MM.1S (cell line): ENCODE measurements at regions not wholly inside any gene's neighbourhood (a gene's known extent, or its start where the extent isn't known, plus 50 kb on each side); places are given as distances from the start of the nearest gene placed in this dataset.
"Not testable (repeated sequence)": the region's sequence is repeated elsewhere in the genome, so short reads cannot be mapped to it uniquely, and the experiment has no call there.

Experiments
- DNase-seq: peaks from one replicate; pipeline ENCODE4 v3.0.0-alpha.2; 2015
- H2AFZ ChIP-seq: fragments of 300-600 bp; sonication (generic); 2 replicates; pipeline ENCODE4 v1.6.0; 2016; ENCODE audit warnings: antibody characterized with exemption, low read length
- H3F3A ChIP-seq: fragments of 300-600 bp; sonication (generic); 2 replicates; pipeline ENCODE4 v1.6.1; 2016; ENCODE audit warnings: mild to moderate bottlenecking, antibody characterized with exemption, low read length, moderate library complexity, mixed read lengths; ENCODE audit not compliant: insufficient read depth
- H3K27ac ChIP-seq: fragments of 300-600 bp; sonication (generic); 2 replicates; pipeline ENCODE4 v1.5.1; 2016; ENCODE audit warnings: mild to moderate bottlenecking, low read length
- H3K27me3 ChIP-seq: fragments of 300-600 bp; sonication (generic); replicated peaks from 2 replicates; pipeline ENCODE4 v1.6.0; 2016; ENCODE audit warnings: low read length; ENCODE audit not compliant: insufficient read depth
- H3K36me3 ChIP-seq: fragments of 300-600 bp; sonication (generic); replicated peaks from 2 replicates; pipeline ENCODE4 v1.6.1; 2016; ENCODE audit warnings: mild to moderate bottlenecking, low read length, mixed read lengths; ENCODE audit not compliant: insufficient read depth
- H3K4me1 ChIP-seq: fragments of 300-600 bp; sonication (generic); 2 replicates; pipeline ENCODE4 v1.6.1; 2016; ENCODE audit warnings: low read length, mixed read lengths
- H3K4me2 ChIP-seq: fragments of 300-600 bp; sonication (generic); 2 replicates; pipeline ENCODE4 v1.6.0; 2016; ENCODE audit warnings: low read depth, low read length
- H3K4me3 ChIP-seq: fragments of 300-600 bp; sonication (generic); 2 replicates; pipeline ENCODE4 v1.5.1; 2016; ENCODE audit warnings: low read length, mixed read lengths
- H3K79me2 ChIP-seq: fragments of 300-600 bp; sonication (generic); 2 replicates; pipeline ENCODE4 v1.6.1; 2016; ENCODE audit warnings: mixed run types, low read length, mixed read lengths
- H3K9ac ChIP-seq: fragments of 300-600 bp; sonication (generic); 2 replicates; pipeline ENCODE4 v1.6.1; 2016; ENCODE audit warnings: low read length, mixed read lengths
- H3K9me2 ChIP-seq: fragments of 300-600 bp; sonication (generic); replicated peaks from 2 replicates; pipeline ENCODE4 v1.6.1; 2016; ENCODE audit warnings: mild to moderate bottlenecking, low read length, mixed read lengths; ENCODE audit not compliant: insufficient read depth
- H3K9me3 ChIP-seq: fragments of 300-600 bp; sonication (generic); replicated peaks from 2 replicates; pipeline ENCODE4 v1.6.1; 2016; ENCODE audit warnings: mild to moderate bottlenecking, low read length, mixed read lengths; ENCODE audit not compliant: insufficient read depth
- H4K20me1 ChIP-seq: fragments of 300-600 bp; sonication (generic); 2 replicates; pipeline ENCODE4 v1.6.1; 2016; ENCODE audit warnings: mild to moderate bottlenecking, low read length, moderate library complexity, mixed read lengths; ENCODE audit not compliant: insufficient read depth

GRCh38 chr16:21422824-21423223 is 144.7 kb upstream of the CRYM start:
- H3F3A ChIP-seq, H3K4me3 ChIP-seq, H3K4me2 ChIP-seq, H3K4me1 ChIP-seq, H3K9me3 ChIP-seq, DNase-seq, H3K9me2 ChIP-seq, H2AFZ ChIP-seq, H3K36me3 ChIP-seq, H3K9ac ChIP-seq, H3K79me2 ChIP-seq, H3K27me3 ChIP-seq, H3K27ac ChIP-seq, H4K20me1 ChIP-seq: not testable (repeated sequence)

- not testable (repeated sequence) for H3K4me1 ChIP-seq, H3K9me3 ChIP-seq, H3K9ac ChIP-seq, H3F3A ChIP-seq, H3K4me3 ChIP-seq, H3K36me3 ChIP-seq, H4K20me1 ChIP-seq, H3K9me2 ChIP-seq, H3K27me3 ChIP-seq, H2AFZ ChIP-seq, H3K79me2 ChIP-seq, H3K4me2 ChIP-seq, H3K27ac ChIP-seq, DNase-seq
These were observed 126.6 kb upstream of the CRYM start for GRCh38 chr16:21404699-21405098.

DNA sequence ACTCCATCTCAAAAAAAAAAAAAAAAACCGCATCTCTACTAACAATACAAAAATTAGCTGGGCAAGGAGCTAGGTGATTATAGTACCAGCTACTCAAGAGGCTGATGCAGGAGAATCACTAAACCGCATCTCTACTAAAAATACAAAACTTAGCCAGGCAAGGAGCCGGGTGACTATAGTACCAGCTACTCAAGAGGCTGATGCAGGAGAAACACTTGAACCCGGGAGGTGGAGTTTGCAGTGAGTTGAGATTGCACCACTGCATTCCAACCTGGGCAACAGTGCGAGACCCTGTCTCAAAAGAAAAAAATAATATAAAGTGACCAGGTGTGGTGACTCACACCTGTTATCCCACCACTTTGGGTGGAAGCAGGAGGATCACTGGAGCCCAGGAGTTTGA is 119.8 kb upstream of the CRYM start:
- H3K4me2 ChIP-seq, H2AFZ ChIP-seq, H3K36me3 ChIP-seq, H3K27me3 ChIP-seq, H3K9me3 ChIP-seq, H3K79me2 ChIP-seq, H3K9ac ChIP-seq, DNase-seq, H3F3A ChIP-seq, H3K27ac ChIP-seq, H3K4me3 ChIP-seq, H3K9me2 ChIP-seq, H4K20me1 ChIP-seq, H3K4me1 ChIP-seq: not testable (repeated sequence)

DNA sequence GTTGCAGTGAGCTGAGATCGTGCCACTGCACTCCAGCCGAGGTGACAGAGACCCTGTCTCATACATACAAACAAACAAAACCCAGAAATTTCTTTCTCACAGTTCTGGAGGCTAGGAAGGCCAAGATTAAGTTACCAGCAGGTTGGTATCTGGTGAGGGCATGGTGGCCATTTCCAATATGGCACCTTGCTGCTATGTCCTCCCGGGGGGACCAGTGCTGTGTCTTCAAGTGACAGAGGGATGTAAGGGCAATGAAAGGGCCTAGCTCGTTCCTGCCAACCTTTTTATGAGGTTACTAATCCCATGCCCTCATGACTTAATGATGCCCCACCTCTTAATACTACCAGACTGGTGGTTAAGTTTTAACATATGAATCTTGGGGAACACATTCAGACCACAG is 118.5 kb upstream of the CRYM start:
- H2AFZ ChIP-seq, H3K9ac ChIP-seq, H3K27me3 ChIP-seq, H3K9me3 ChIP-seq, H3K4me3 ChIP-seq, H3K4me1 ChIP-seq, H3K4me2 ChIP-seq, H4K20me1 ChIP-seq, H3K79me2 ChIP-seq, H3K36me3 ChIP-seq, H3K27ac ChIP-seq, H3F3A ChIP-seq, H3K9me2 ChIP-seq, DNase-seq: not testable (repeated sequence)

DNA sequence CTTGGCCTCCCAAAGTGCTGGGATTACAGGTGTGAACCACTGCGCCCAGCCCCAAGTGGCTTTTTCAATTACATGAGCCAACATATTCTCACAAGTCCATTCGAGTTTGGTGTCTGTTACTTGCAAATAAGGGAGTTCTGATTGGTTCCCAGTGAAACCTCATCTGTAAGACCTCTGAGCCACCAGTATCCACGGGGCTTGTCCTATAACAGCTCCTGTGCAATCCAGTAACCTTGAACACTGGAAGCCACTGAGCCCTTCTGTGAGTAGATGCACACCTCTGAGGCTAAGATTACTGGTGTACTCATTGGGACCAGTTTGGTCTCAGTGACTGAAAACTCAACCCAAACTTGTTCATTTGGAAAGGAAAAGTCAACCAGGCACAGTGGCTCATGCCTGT is 112.5 kb upstream of the CRYM start:
- not testable (repeated sequence) for H2AFZ ChIP-seq, H3K4me1 ChIP-seq, H3K27me3 ChIP-seq, DNase-seq, H3K9ac ChIP-seq, H3K4me2 ChIP-seq, H3K4me3 ChIP-seq, H3K9me3 ChIP-seq, H3K79me2 ChIP-seq, H3F3A ChIP-seq, H4K20me1 ChIP-seq, H3K36me3 ChIP-seq, H3K9me2 ChIP-seq, H3K27ac ChIP-seq

- not testable (repeated sequence) for H3K36me3 ChIP-seq, H3K4me3 ChIP-seq, H3K9me3 ChIP-seq, H3K9ac ChIP-seq, H4K20me1 ChIP-seq, H3K27ac ChIP-seq, H2AFZ ChIP-seq, H3K79me2 ChIP-seq, DNase-seq, H3K4me2 ChIP-seq, H3K4me1 ChIP-seq, H3F3A ChIP-seq, H3K27me3 ChIP-seq, H3K9me2 ChIP-seq
These were observed 111.8 kb upstream of the CRYM start for GRCh38 chr16:21389860-21390259.

DNA sequence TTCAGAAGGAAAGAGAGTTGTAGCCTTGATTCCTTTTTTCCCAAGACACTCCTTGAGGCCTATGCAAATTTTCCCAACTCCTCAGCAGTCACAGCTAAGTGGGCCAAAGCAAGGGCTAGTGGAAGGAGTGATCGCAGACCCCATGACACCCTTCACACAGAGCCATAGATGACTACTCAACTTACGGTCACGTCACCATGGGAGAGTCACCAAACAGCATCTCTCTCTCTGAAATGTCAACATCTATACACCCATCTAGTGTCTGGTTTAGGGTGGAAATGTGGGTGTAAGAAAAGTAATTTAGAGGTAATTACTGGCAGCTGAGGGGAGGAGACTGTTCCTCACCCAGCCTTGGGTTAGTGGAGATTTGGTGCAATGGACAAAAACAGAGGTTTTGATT is 109.7 kb upstream of the CRYM start:
- not testable (repeated sequence) for H3K9me3 ChIP-seq, H3K27ac ChIP-seq, H3K79me2 ChIP-seq, H3K27me3 ChIP-seq, H3K9ac ChIP-seq, H3K4me3 ChIP-seq, DNase-seq, H3F3A ChIP-seq, H3K4me1 ChIP-seq, H4K20me1 ChIP-seq, H3K9me2 ChIP-seq, H2AFZ ChIP-seq, H3K4me2 ChIP-seq, H3K36me3 ChIP-seq

GRCh38 chr16:21386201-21386915 is 108.3 kb upstream of the CRYM start:
- not testable (repeated sequence) for H2AFZ ChIP-seq, H3K27me3 ChIP-seq, H3K27ac ChIP-seq, H3K4me1 ChIP-seq, H3K36me3 ChIP-seq, H3K79me2 ChIP-seq, H4K20me1 ChIP-seq, DNase-seq, H3K4me3 ChIP-seq, H3F3A ChIP-seq, H3K9me2 ChIP-seq, H3K9me3 ChIP-seq, H3K4me2 ChIP-seq, H3K9ac ChIP-seq
